Prostate gland (tissue), 2 donors: ENCODE measurements at regions not wholly inside any gene's neighbourhood (a gene's known extent, or its start where the extent isn't known, plus 50 kb on each side); places are given as distances from the start of the nearest gene placed in this dataset.

Experiments used
- POLR2A ChIP-seq: fragments of 450-650 bp; IDR thresholded peaks from one replicate; pipeline ENCODE4 v1.6.1; 2016; ENCODE audit warnings: antibody characterized with exemption, mild to moderate bottlenecking
- POLR2AphosphoS5 ChIP-seq: sonication (generic); formaldehyde crosslinking; IDR thresholded peaks from one replicate; pipeline ENCODE4 v1.6.1; 2017; ENCODE audit warnings: antibody characterized with exemption
- TF ChIP-seq, protein P1 (sequence below), 4 experiments: fragments of 200-600 bp in 2 of 4; fragments of 450-650 bp in 2 of 4; sonication (generic) in 2 of 4; IDR thresholded peaks; 1 replicate in 3 of 4; 2 replicates in 1 of 4; pipeline ENCODE4 v1.5.1; 2016 to 2019; ENCODE audit warnings: antibody characterized with exemption in 4 of 4, mild to moderate bottlenecking in 2 of 4, moderate library complexity in 2 of 4

DNA sequence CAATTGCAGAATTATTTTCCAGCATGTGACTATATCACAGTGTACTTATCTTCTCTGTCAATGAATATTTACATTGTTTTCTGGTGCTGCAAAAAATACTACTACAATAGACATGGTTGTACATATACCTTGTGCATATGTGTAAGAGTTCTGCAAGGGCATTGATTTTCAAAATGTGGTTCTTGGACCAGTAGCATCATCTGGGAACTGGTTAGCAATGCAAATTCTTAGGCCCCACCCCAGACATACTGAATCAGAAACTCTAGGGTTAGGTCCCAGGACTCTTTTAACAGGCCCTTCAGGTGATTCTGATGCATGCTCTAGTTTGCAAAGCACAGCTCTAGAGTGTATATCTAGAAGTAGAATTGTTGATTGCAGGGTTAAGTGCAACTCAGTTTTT lies 292.3 kb downstream of the ZNF621 start:
- TF ChIP-seq, protein P1, sequence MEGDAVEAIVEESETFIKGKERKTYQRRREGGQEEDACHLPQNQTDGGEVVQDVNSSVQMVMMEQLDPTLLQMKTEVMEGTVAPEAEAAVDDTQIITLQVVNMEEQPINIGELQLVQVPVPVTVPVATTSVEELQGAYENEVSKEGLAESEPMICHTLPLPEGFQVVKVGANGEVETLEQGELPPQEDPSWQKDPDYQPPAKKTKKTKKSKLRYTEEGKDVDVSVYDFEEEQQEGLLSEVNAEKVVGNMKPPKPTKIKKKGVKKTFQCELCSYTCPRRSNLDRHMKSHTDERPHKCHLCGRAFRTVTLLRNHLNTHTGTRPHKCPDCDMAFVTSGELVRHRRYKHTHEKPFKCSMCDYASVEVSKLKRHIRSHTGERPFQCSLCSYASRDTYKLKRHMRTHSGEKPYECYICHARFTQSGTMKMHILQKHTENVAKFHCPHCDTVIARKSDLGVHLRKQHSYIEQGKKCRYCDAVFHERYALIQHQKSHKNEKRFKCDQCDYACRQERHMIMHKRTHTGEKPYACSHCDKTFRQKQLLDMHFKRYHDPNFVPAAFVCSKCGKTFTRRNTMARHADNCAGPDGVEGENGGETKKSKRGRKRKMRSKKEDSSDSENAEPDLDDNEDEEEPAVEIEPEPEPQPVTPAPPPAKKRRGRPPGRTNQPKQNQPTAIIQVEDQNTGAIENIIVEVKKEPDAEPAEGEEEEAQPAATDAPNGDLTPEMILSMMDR (IDR thresholded peaks at IDR 0.05) = no peak
- TF ChIP-seq POLR2A = no peak
- no peak for TF ChIP-seq POLR2AphosphoS5
